GM23338 (cell line): ENCODE measurements at regions not wholly inside any gene's neighbourhood (a gene's known extent, or its start where the extent isn't known, plus 50 kb on each side); places are given as distances from the start of the nearest gene placed in this dataset.

Experiments used
- ATAC-seq: fragments of 200-7000 bp; cut with Tn5 transposase; 3 replicates; pipeline ENCODE4 v1.9.1; 2020
- DNase-seq: peaks from one replicate; pipeline ENCODE4 v3.0.0-alpha.2; 2015; ENCODE audit warnings: low spot score
- H2AFZ ChIP-seq: fragments of 200-600 bp; sonication (generic); 2 replicates; pipeline ENCODE4 v1.8.0; 2016; ENCODE audit warnings: antibody characterized with exemption, mild to moderate bottlenecking, moderate library complexity
- H3F3A ChIP-seq: fragments of 200-600 bp; sonication (generic); replicated peaks from 2 replicates; pipeline ENCODE4 v1.8.0; 2017; ENCODE audit warnings: antibody characterized with exemption, mixed run types, low read depth
- H3K27ac ChIP-seq: fragments of 200-600 bp; sonication (generic); 2 replicates; pipeline ENCODE4 v1.6.1; 2016; ENCODE audit warnings: low read depth
- H3K27me3 ChIP-seq: fragments of 200-600 bp; sonication (generic); 2 replicates; pipeline ENCODE4 v1.8.0; 2016; ENCODE audit warnings: mild to moderate bottlenecking, mixed run types, moderate library complexity; ENCODE audit not compliant: insufficient read depth
- H3K36me3 ChIP-seq: fragments of 200-600 bp; sonication (generic); 2 replicates; pipeline ENCODE4 v1.8.0; 2016; ENCODE audit warnings: mild to moderate bottlenecking; ENCODE audit not compliant: insufficient read depth
- H3K4me1 ChIP-seq: fragments of 200-600 bp; sonication (generic); 2 replicates; pipeline ENCODE4 v1.8.0; 2016; ENCODE audit warnings: mild to moderate bottlenecking, moderate library complexity; ENCODE audit not compliant: insufficient read depth
- H3K4me2 ChIP-seq: fragments of 200-600 bp; sonication (generic); 2 replicates; pipeline ENCODE4 v1.7.1; 2017; ENCODE audit warnings: mixed run types
- H3K4me3 ChIP-seq: fragments of 200-600 bp; sonication (generic); 2 replicates; pipeline ENCODE4 v1.6.1; 2016; ENCODE audit warnings: mixed run types
- H3K79me2 ChIP-seq: fragments of 200-600 bp; sonication (generic); replicated peaks from 2 replicates; pipeline ENCODE4 v1.8.0; 2017; ENCODE audit warnings: mild to moderate bottlenecking; ENCODE audit not compliant: insufficient read depth
- H3K9me2 ChIP-seq: fragments of 200-600 bp; sonication (generic); 2 replicates; pipeline ENCODE4 v1.8.0; 2017; ENCODE audit not compliant: insufficient read depth
- H4K20me1 ChIP-seq: fragments of 200-600 bp; sonication (generic); replicated peaks from 2 replicates; pipeline ENCODE4 v1.8.0; 2017; ENCODE audit warnings: mild to moderate bottlenecking; ENCODE audit not compliant: insufficient read depth
- H3K27ac Mint-ChIP-seq: 2 replicates; pipeline ENCODE4 v1.8.0; 2020; ENCODE audit warnings: inconsistent platforms, mild to moderate bottlenecking, moderate library complexity, mixed read lengths
- H3K27me3 Mint-ChIP-seq: 3 replicates; pipeline ENCODE4 v1.8.0; 2022; ENCODE audit warnings: low read depth, mild to moderate bottlenecking, moderate library complexity, mixed read lengths, inconsistent platforms; ENCODE audit not compliant: insufficient read depth, poor library complexity
- H3K36me3 Mint-ChIP-seq: 3 replicates; pipeline ENCODE4 v1.8.0; 2021; ENCODE audit warnings: low read depth, mild to moderate bottlenecking, inconsistent platforms, moderate library complexity, mixed read lengths
- H3K4me1 Mint-ChIP-seq: 3 replicates; pipeline ENCODE4 v1.8.0; 2020; ENCODE audit warnings: mild to moderate bottlenecking, inconsistent platforms, mixed read lengths
- H3K4me3 Mint-ChIP-seq: 3 replicates; pipeline ENCODE4 v1.8.0; 2021; ENCODE audit warnings: moderate library complexity, mild to moderate bottlenecking, inconsistent platforms, mixed read lengths
- H3K9me3 Mint-ChIP-seq: 3 replicates; pipeline ENCODE4 v1.8.0; 2020; ENCODE audit warnings: moderate library complexity, mild to moderate bottlenecking, inconsistent platforms, mixed read lengths
- ETS1 ChIP-seq: IDR thresholded peaks from 2 replicates; pipeline ENCODE4 v1.6.1; 2016; ENCODE audit warnings: antibody characterized with exemption
- JUNB ChIP-seq: IDR thresholded peaks from one replicate; pipeline ENCODE4 v1.6.1; 2016; ENCODE audit warnings: antibody characterized with exemption; ENCODE audit not compliant: unreplicated experiment
- ZNF462 ChIP-seq: fragments of 250-450 bp; sonication (Bioruptor Pico); IDR thresholded peaks from 2 replicates; pipeline ENCODE4 v1.5.0; 2020; ENCODE audit warnings: mild to moderate bottlenecking, moderate library complexity

GRCh38 chr13:107299717-107300116 is 731.8 kb upstream of the ARGLU1 start (continued):
- TF ChIP-seq ZNF462 (CRISPR knock-in tag), result no peak
- TF ChIP-seq ETS1, result no peak

DNA sequence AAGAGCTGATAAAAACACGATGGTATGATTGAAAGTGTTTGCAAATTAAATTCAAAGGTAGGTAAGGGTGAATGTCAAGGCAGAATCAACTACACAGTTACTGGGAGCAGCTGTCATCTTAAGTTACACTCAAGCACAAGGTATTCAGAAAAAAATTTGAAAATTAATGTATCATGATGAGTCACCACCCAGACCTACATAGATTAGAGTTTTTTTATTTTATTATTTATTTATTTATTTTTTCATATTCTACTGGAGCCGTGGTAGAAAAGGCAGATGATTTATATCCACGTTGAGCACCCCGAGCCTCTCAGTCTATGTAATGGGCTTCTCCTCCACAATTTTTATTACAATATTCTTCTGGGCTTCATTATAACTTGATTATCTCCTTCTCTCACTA is 728.9 kb upstream of the ARGLU1 start:
- ATAC-seq (no peak), DNase-seq (no peak)
- Mint-ChIP-seq H3K9me3 (peaks cover 6% of the 10 kb centered on the region; the same call in 1 of the 3 replicates), H3K27ac (no peak overlapping the region), H3K27me3 (no peaks in the 10 kb centered on the region), H3K36me3 (no peaks in the 10 kb centered on the region), H3K4me1 (peaks cover 5% of the 10 kb centered on the region; the same call in 1 of the 3 replicates), H3K4me3 (no peak overlapping the region)
- no peaks in the 10 kb centered on the region for H3K27me3 ChIP-seq
- no peaks in the 10 kb centered on the region for H3K36me3 ChIP-seq
- TF ChIP-seq ETS1 (no peak), JUNB (no peak), ZNF462 (CRISPR knock-in tag) (no peak)
- no peaks in the 10 kb centered on the region for H3K9me2 ChIP-seq
- H3K27ac ChIP-seq, result no peak overlapping the region
- H3K4me2 ChIP-seq, result no peak overlapping the region
- no peaks in the 10 kb centered on the region for H3K79me2 ChIP-seq
- H3K4me1 ChIP-seq, result no peaks in the 10 kb centered on the region
- H4K20me1 ChIP-seq, result no peaks in the 10 kb centered on the region
- H2AFZ ChIP-seq, result no peak overlapping the region
- H3K4me3 ChIP-seq, result no peak overlapping the region
- H3F3A ChIP-seq, result no peaks in the 10 kb centered on the region
